Neuron (in vitro differentiated cells): ENCODE measurements at regions not wholly inside any gene's neighbourhood (a gene's known extent, or its start where the extent isn't known, plus 50 kb on each side); places are given as distances from the start of the nearest gene placed in this dataset.
"Not testable (repeated sequence)": the region's sequence is repeated elsewhere in the genome, so short reads cannot be mapped to it uniquely, and the experiment has no call there.

Source experiments
- H2AFZ ChIP-seq: one replicate; pipeline ENCODE4 v1.6.1; 2013; ENCODE audit warnings: low read depth, mild to moderate bottlenecking, inconsistent platforms, low read length, moderate library complexity
- H3K27me3 ChIP-seq: one replicate; pipeline ENCODE4 v1.6.1; 2013; ENCODE audit warnings: low read length; ENCODE audit not compliant: insufficient read depth
- H3K36me3 ChIP-seq: one replicate; pipeline ENCODE4 v1.6.1; 2013; ENCODE audit warnings: low read length; ENCODE audit not compliant: insufficient read depth
- H3K4me1 ChIP-seq: one replicate; pipeline ENCODE4 v1.6.1; 2013; ENCODE audit warnings: low read length; ENCODE audit not compliant: insufficient read depth
- H3K4me3 ChIP-seq: 2 replicates; pipeline ENCODE4 v1.5.1; 2013; ENCODE audit warnings: mild to moderate bottlenecking, low read length, moderate library complexity
- H3K9me3 ChIP-seq: one replicate; pipeline ENCODE4 v1.6.1; 2013; ENCODE audit warnings: low read length

GRCh38 chr7:408751-409311 is 110.8 kb downstream of the PDGFA start:
- no peaks in the 10 kb centered on the region for H3K36me3 ChIP-seq
- H3K9me3 ChIP-seq = no peaks in the 10 kb centered on the region
- H2AFZ ChIP-seq = no peak overlapping the region
- H3K4me1 ChIP-seq = no peaks in the 10 kb centered on the region
- H3K4me3 ChIP-seq = no peak overlapping the region
- H3K27me3 ChIP-seq = peaks cover 16% of the 10 kb centered on the region

GRCh38 chr7:409339-410281 is 110.0 kb downstream of the PDGFA start:
- H2AFZ ChIP-seq = no peak overlapping the region
- H3K27me3 ChIP-seq = peaks cover 16% of the 10 kb centered on the region
- no peak overlapping the region for H3K4me3 ChIP-seq
- H3K9me3 ChIP-seq = no peaks in the 10 kb centered on the region
- no peaks in the 10 kb centered on the region for H3K4me1 ChIP-seq
- no peaks in the 10 kb centered on the region for H3K36me3 ChIP-seq

GRCh38 chr7:410395-410910 is 109.2 kb downstream of the PDGFA start:
- Histone ChIP-seq H3K4me1 (no peaks in the 10 kb centered on the region), H2AFZ (no peak overlapping the region), H3K9me3 (no peaks in the 10 kb centered on the region), H3K36me3 (no peaks in the 10 kb centered on the region), H3K4me3 (no peak overlapping the region), H3K27me3 (peaks cover 16% of the 10 kb centered on the region)

GRCh38 chr7:411116-411515 is 108.5 kb downstream of the PDGFA start:
- H3K36me3 ChIP-seq, H3K9me3 ChIP-seq, H2AFZ ChIP-seq, H3K4me3 ChIP-seq, H3K4me1 ChIP-seq: not testable (repeated sequence)
- peaks cover 16% of the 10 kb centered on the region for H3K27me3 ChIP-seq

GRCh38 chr7:411677-412312 is 107.9 kb downstream of the PDGFA start:
- H3K36me3 ChIP-seq = no peaks in the 10 kb centered on the region
- H2AFZ ChIP-seq = no peak overlapping the region
- H3K9me3 ChIP-seq = no peaks in the 10 kb centered on the region
- peaks cover 12% of the 10 kb centered on the region for H3K27me3 ChIP-seq
- no peak overlapping the region for H3K4me3 ChIP-seq
- H3K4me1 ChIP-seq = no peaks in the 10 kb centered on the region

- H3K36me3 ChIP-seq = no peaks in the 10 kb centered on the region
- no peak overlapping the region for H3K4me3 ChIP-seq
- H2AFZ ChIP-seq = no peak overlapping the region
- no peaks in the 10 kb centered on the region for H3K4me1 ChIP-seq
- H3K9me3 ChIP-seq = no peaks in the 10 kb centered on the region
- peaks cover 10% of the 10 kb centered on the region for H3K27me3 ChIP-seq
Observed at GRCh38 chr7:412313-412710, 107.3 kb downstream of the PDGFA start.

- Histone ChIP-seq H3K9me3 (peaks cover 5% of the 10 kb centered on the region), H3K27me3 (peaks cover 6% of the 10 kb centered on the region), H3K4me3 (no peak overlapping the region), H3K36me3 (no peaks in the 10 kb centered on the region), H3K4me1 (no peaks in the 10 kb centered on the region), H2AFZ (no peak overlapping the region)
Observed at GRCh38 chr7:414681-415560, 104.7 kb downstream of the PDGFA start.

GRCh38 chr7:415646-416525 is 103.8 kb downstream of the PDGFA start:
- H3K27me3 ChIP-seq = no peaks in the 10 kb centered on the region
- no peak overlapping the region for H2AFZ ChIP-seq
- H3K4me3 ChIP-seq = no peak overlapping the region
- no peaks in the 10 kb centered on the region for H3K4me1 ChIP-seq
- H3K36me3 ChIP-seq = no peaks in the 10 kb centered on the region
- H3K9me3 ChIP-seq = peaks cover 5% of the 10 kb centered on the region

- Histone ChIP-seq H3K36me3 (no peaks in the 10 kb centered on the region), H3K4me1 (no peaks in the 10 kb centered on the region), H2AFZ (no peak overlapping the region), H3K9me3 (peaks cover 5% of the 10 kb centered on the region), H3K27me3 (peaks cover 2% of the 10 kb centered on the region), H3K4me3 (no peak overlapping the region)
Observed at GRCh38 chr7:416761-417624, 102.7 kb downstream of the PDGFA start.

- peaks cover 5% of the 10 kb centered on the region for H3K9me3 ChIP-seq
Observed at GRCh38 chr7:417625-417889, 102.1 kb downstream of the PDGFA start.

GRCh38 chr7:417973-418601 is 101.6 kb downstream of the PDGFA start:
- Histone ChIP-seq H3K27me3 (peaks cover 7% of the 10 kb centered on the region), H3K9me3 (peaks cover 5% of the 10 kb centered on the region), H3K4me1 (no peaks in the 10 kb centered on the region), H2AFZ (no peak overlapping the region), H3K36me3 (no peaks in the 10 kb centered on the region), H3K4me3 (no peak overlapping the region)

More at GRCh38 chr7:417625-417889, 102.1 kb downstream of the PDGFA start:
- Histone ChIP-seq H3K4me1 (no peaks in the 10 kb centered on the region), H3K36me3 (no peaks in the 10 kb centered on the region), H3K27me3 (peaks cover 5% of the 10 kb centered on the region), H3K4me3 (no peak overlapping the region), H2AFZ (no peak overlapping the region)
